Activated CD8-positive, alpha-beta T cell treated with anti-CD3 and anti-CD28 coated beads, Interleukin-2, amount 10 ng/mL, durations not matched to agents 7 days and 5 days (primary cell): ENCODE measurements at regions not wholly inside any gene's neighbourhood (a gene's known extent, or its start where the extent isn't known, plus 50 kb on each side); places are given as distances from the start of the nearest gene placed in this dataset.

Experiments used
- ATAC-seq: fragments of 150-1000 bp; cut with Tn5 transposase; one replicate; pipeline ENCODE4 v1.10.0; 2021; ENCODE audit warnings: moderate library complexity
- CTCF ChIA-PET: fragments of 350-600 bp; sonication (Branson Sonifier 250); formaldehyde crosslinking; loops from one replicate; lab custom pipeline; 2021; ENCODE audit warnings: antibody characterized with exemption; lab: Charles Lee
- POLR2A ChIA-PET: fragments of 350-600 bp; sonication (Branson Sonifier 250); formaldehyde crosslinking; loops from one replicate; lab custom pipeline; 2021; ENCODE audit warnings: antibody characterized with exemption; lab: Charles Lee
- DNase-seq: peaks from one replicate; pipeline ENCODE4 v3.0.0-alpha.2; 2020
- H3K27ac Mint-ChIP-seq: one replicate; pipeline ENCODE4 v1.8.0; 2021; ENCODE audit warnings: mild to moderate bottlenecking, mixed read lengths
- H3K27me3 Mint-ChIP-seq: one replicate; pipeline ENCODE4 v1.8.0; 2021; ENCODE audit warnings: low read depth, mixed read lengths
- H3K36me3 Mint-ChIP-seq: one replicate; pipeline ENCODE4 v1.8.0; 2021; ENCODE audit warnings: low read depth, mixed read lengths
- H3K4me1 Mint-ChIP-seq: one replicate; pipeline ENCODE4 v1.8.0; 2021; ENCODE audit warnings: low read depth, mixed read lengths
- H3K4me3 Mint-ChIP-seq: one replicate; pipeline ENCODE4 v1.8.0; 2021; ENCODE audit warnings: mild to moderate bottlenecking, mixed read lengths
- H3K9me3 Mint-ChIP-seq: one replicate; pipeline ENCODE4 v1.8.0; 2022; ENCODE audit warnings: mixed read lengths; ENCODE audit not compliant: insufficient read depth

GRCh38 chr22:48096411-48096810 lies 1334.0 kb downstream of the TBC1D22A start:
- Mint-ChIP-seq H3K27me3 (peaks cover 10% of the 10 kb centered on the region), H3K27ac (peak overlapping the region; percentile 57), H3K4me1 (peaks cover 48% of the 10 kb centered on the region), H3K9me3 (no peaks in the 10 kb centered on the region), H3K4me3 (no peak overlapping the region), H3K36me3 (peaks cover 7% of the 10 kb centered on the region)
- no peak for ATAC-seq
- POLR2A ChIA-PET, result no interaction called here
- CTCF ChIA-PET, result no interaction called here
- DNase-seq, result no peak

- ChIA-PET POLR2A (no interaction called here), CTCF (no interaction called here)
- no peak overlapping the region for H3K4me3 Mint-ChIP-seq
- H3K36me3 Mint-ChIP-seq, result peaks cover 5% of the 10 kb centered on the region
- DNase-seq (no peak), ATAC-seq (no peak)
- peaks cover 19% of the 10 kb centered on the region for H3K27me3 Mint-ChIP-seq
- H3K4me1 Mint-ChIP-seq, result peaks cover 27% of the 10 kb centered on the region
- H3K9me3 Mint-ChIP-seq, result no peaks in the 10 kb centered on the region
- H3K27ac Mint-ChIP-seq, result no peak overlapping the region
Observed at GRCh38 chr22:48093981-48094380, 1331.5 kb downstream of the TBC1D22A start.

GRCh38 chr22:48092866-48093265 lies 1330.4 kb downstream of the TBC1D22A start:
- ATAC-seq, result no peak
- POLR2A ChIA-PET, result no interaction called here
- Mint-ChIP-seq H3K36me3 (peaks cover under 1% of the 10 kb centered on the region), H3K27ac (no peak overlapping the region), H3K27me3 (peaks cover 21% of the 10 kb centered on the region), H3K4me3 (no peak overlapping the region), H3K4me1 (peaks cover 16% of the 10 kb centered on the region), H3K9me3 (no peaks in the 10 kb centered on the region)
- CTCF ChIA-PET, result no interaction called here
- no peak for DNase-seq

GRCh38 chr22:48091656-48092223 lies 1329.3 kb downstream of the TBC1D22A start:
- peaks cover 24% of the 10 kb centered on the region for H3K27me3 Mint-ChIP-seq
- H3K36me3 Mint-ChIP-seq, result no peaks in the 10 kb centered on the region
- no peaks in the 10 kb centered on the region for H3K9me3 Mint-ChIP-seq
- no peak for DNase-seq
- ChIA-PET POLR2A (no interaction called here), CTCF (no interaction called here)
- no peak overlapping the region for H3K4me3 Mint-ChIP-seq
- H3K4me1 Mint-ChIP-seq, result peaks cover 5% of the 10 kb centered on the region
- no peak overlapping the region for H3K27ac Mint-ChIP-seq
- no peak for ATAC-seq

- ATAC-seq (no peak), DNase-seq (no peak)
- Mint-ChIP-seq H3K4me3 (no peak overlapping the region), H3K9me3 (no peaks in the 10 kb centered on the region), H3K27ac (no peak overlapping the region), H3K4me1 (peaks cover 2% of the 10 kb centered on the region), H3K36me3 (no peaks in the 10 kb centered on the region), H3K27me3 (peaks cover 25% of the 10 kb centered on the region)
- ChIA-PET POLR2A (no interaction called here), CTCF (no interaction called here)
Observed at GRCh38 chr22:48091060-48091650, 1328.7 kb downstream of the TBC1D22A start.

GRCh38 chr22:48090332-48090672 lies 1327.9 kb downstream of the TBC1D22A start:
- no peaks in the 10 kb centered on the region for H3K9me3 Mint-ChIP-seq
- POLR2A ChIA-PET, result no interaction called here
- CTCF ChIA-PET, result no interaction called here
- no peak overlapping the region for H3K4me3 Mint-ChIP-seq
- no peak for ATAC-seq
- H3K36me3 Mint-ChIP-seq, result no peaks in the 10 kb centered on the region
- peaks cover 6% of the 10 kb centered on the region for H3K4me1 Mint-ChIP-seq
- DNase-seq, result no peak
- H3K27me3 Mint-ChIP-seq, result peaks cover 26% of the 10 kb centered on the region
- H3K27ac Mint-ChIP-seq, result no peak overlapping the region

GRCh38 chr22:48089601-48090331 lies 1327.3 kb downstream of the TBC1D22A start:
- ChIA-PET POLR2A (no interaction called here), CTCF (no interaction called here)
- H3K27me3 Mint-ChIP-seq, result peaks cover 23% of the 10 kb centered on the region
- no peaks in the 10 kb centered on the region for H3K36me3 Mint-ChIP-seq
- ATAC-seq (no peak), DNase-seq (no peak)
- no peak overlapping the region for H3K4me3 Mint-ChIP-seq
- H3K4me1 Mint-ChIP-seq, result peaks cover 10% of the 10 kb centered on the region
- no peaks in the 10 kb centered on the region for H3K9me3 Mint-ChIP-seq
- H3K27ac Mint-ChIP-seq, result no peak overlapping the region

GRCh38 chr22:48088926-48089536 lies 1326.6 kb downstream of the TBC1D22A start:
- H3K36me3 Mint-ChIP-seq, result no peaks in the 10 kb centered on the region
- peaks cover 28% of the 10 kb centered on the region for H3K27me3 Mint-ChIP-seq
- CTCF ChIA-PET, result no interaction called here
- ATAC-seq (no peak), DNase-seq (no peak)
- H3K4me3 Mint-ChIP-seq, result no peak overlapping the region
- no peak overlapping the region for H3K27ac Mint-ChIP-seq
- H3K4me1 Mint-ChIP-seq, result peaks cover 17% of the 10 kb centered on the region
- POLR2A ChIA-PET, result no interaction called here
- no peaks in the 10 kb centered on the region for H3K9me3 Mint-ChIP-seq

- no peak for ATAC-seq
- Mint-ChIP-seq H3K27me3 (peaks cover 33% of the 10 kb centered on the region), H3K4me3 (no peak overlapping the region), H3K27ac (no peak overlapping the region), H3K9me3 (no peaks in the 10 kb centered on the region), H3K36me3 (no peaks in the 10 kb centered on the region), H3K4me1 (peaks cover 23% of the 10 kb centered on the region)
- no peak for DNase-seq
- POLR2A ChIA-PET, result no interaction called here
- CTCF ChIA-PET, result no interaction called here
Observed at GRCh38 chr22:48088251-48088650, 1325.8 kb downstream of the TBC1D22A start.

- CTCF ChIA-PET, result no interaction called here
- Mint-ChIP-seq H3K9me3 (no peaks in the 10 kb centered on the region), H3K27me3 (peaks cover 44% of the 10 kb centered on the region), H3K4me1 (peaks cover 23% of the 10 kb centered on the region), H3K27ac (no peak overlapping the region), H3K4me3 (no peak overlapping the region), H3K36me3 (no peaks in the 10 kb centered on the region)
- DNase-seq, result no peak
- POLR2A ChIA-PET, result interaction anchor here (0.7 kb wide), 1 partner anchor 20 kb away, joined by 3 read pairs; no protein-coding TSS in a partner anchor
- no peak for ATAC-seq
Observed at GRCh38 chr22:48085901-48086645, 1323.6 kb downstream of the TBC1D22A start.

- DNase-seq (no peak), ATAC-seq (no peak)
- ChIA-PET CTCF (no interaction called here), POLR2A (no interaction called here)
- Mint-ChIP-seq H3K36me3 (no peaks in the 10 kb centered on the region), H3K9me3 (no peaks in the 10 kb centered on the region), H3K4me1 (peaks cover 29% of the 10 kb centered on the region), H3K27ac (no peak overlapping the region), H3K4me3 (no peak overlapping the region), H3K27me3 (peaks cover 45% of the 10 kb centered on the region)
Observed at GRCh38 chr22:48084729-48085050, 1322.2 kb downstream of the TBC1D22A start.
